Neural progenitor cell (in vitro differentiated cells): ENCODE measurements at regions not wholly inside any gene's neighbourhood (a gene's known extent, or its start where the extent isn't known, plus 50 kb on each side); places are given as distances from the start of the nearest gene placed in this dataset.

Experiments
- CTCF ChIP-seq: fragments of 200-600 bp; sonication (generic); IDR thresholded peaks from 2 replicates; pipeline ENCODE4 v1.5.1; 2017; ENCODE audit warnings: antibody characterized with exemption, mild to moderate bottlenecking
- EZH2 ChIP-seq: fragments of 200-600 bp; sonication (generic); IDR thresholded peaks from 2 replicates; pipeline ENCODE4 v1.6.1; 2017; ENCODE audit warnings: antibody characterized with exemption, mild to moderate bottlenecking, moderate library complexity

GRCh38 chr3:135678386-135678785 lies 287.1 kb upstream of the PPP2R3A start:
- TF ChIP-seq CTCF (no peak), EZH2 (no peak)
